ENCODE measurements at regions not wholly inside any gene's neighbourhood (a gene's known extent, or its start where the extent isn't known, plus 50 kb on each side); places are given as distances from the start of the nearest gene placed in this dataset.

- no peak for DNase-seq
- TF ChIP-seq CTCF (IDR thresholded peaks at IDR 0.05; ENCODE audit: low read depth, low read length) = no peak
- H3K9me3 ChIP-seq (ENCODE audit: severe bottlenecking) = peaks cover 4% of the 10 kb centered on the region
- H3K27me3 ChIP-seq (ENCODE audit: insufficient read depth, low read depth, severe bottlenecking) = no peaks in the 10 kb centered on the region
- no peak overlapping the region for H3K4me3 ChIP-seq (ENCODE audit: low read depth, low read length)
- H3K27ac ChIP-seq = no peak overlapping the region
- no peaks in the 10 kb centered on the region for H3K36me3 ChIP-seq
Observed at GRCh38 chr6:117761610-117762009, 86.3 kb downstream of the NUS1 start.

DNA sequence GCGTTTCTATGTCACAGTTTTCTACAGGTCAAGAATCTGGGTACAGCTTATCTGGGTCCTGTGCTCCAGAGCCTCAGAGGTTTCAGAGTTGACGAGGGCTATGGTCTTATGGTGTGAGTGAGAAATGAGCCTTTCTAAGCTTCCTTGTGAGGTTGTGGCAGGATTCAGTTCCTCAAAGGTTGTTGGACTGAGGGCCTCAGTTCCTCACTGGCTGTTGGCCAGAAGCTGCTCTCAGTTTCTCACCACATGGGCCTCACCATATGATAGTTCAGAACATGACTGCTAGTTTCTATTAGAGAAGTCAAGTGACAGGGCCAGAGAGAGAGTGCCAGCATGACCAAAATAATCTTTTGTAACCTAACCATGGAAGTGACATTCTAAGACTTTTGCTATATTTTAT, 96.1 kb downstream of the NUS1 start:
- no peaks in the 10 kb centered on the region for H3K36me3 ChIP-seq
- no peaks in the 10 kb centered on the region for H3K27me3 ChIP-seq (ENCODE audit: insufficient read depth, low read depth, severe bottlenecking)
- H3K4me3 ChIP-seq (ENCODE audit: low read depth, low read length) = no peak overlapping the region
- DNase-seq = no peak
- no peak overlapping the region for H3K27ac ChIP-seq
- no peak for TF ChIP-seq CTCF (IDR thresholded peaks at IDR 0.05; ENCODE audit: low read depth, low read length)
- H3K9me3 ChIP-seq (ENCODE audit: severe bottlenecking) = no peaks in the 10 kb centered on the region

GRCh38 chr6:117776441-117776840, 101.2 kb downstream of the NUS1 start:
- H3K4me3 ChIP-seq (ENCODE audit: low read depth, low read length) = no peak overlapping the region
- DNase-seq = no peak
- H3K9me3 ChIP-seq (ENCODE audit: severe bottlenecking) = no peaks in the 10 kb centered on the region
- H3K36me3 ChIP-seq = no peaks in the 10 kb centered on the region
- no peak overlapping the region for H3K27ac ChIP-seq
- peak; percentile 38; the same call in 1 of the 2 replicates for TF ChIP-seq CTCF (IDR thresholded peaks at IDR 0.05; ENCODE audit: low read depth, low read length)
- no peaks in the 10 kb centered on the region for H3K27me3 ChIP-seq (ENCODE audit: insufficient read depth, low read depth, severe bottlenecking)

GRCh38 chr6:117781550-117781949, 106.3 kb downstream of the NUS1 start:
- no peak for DNase-seq
- Histone ChIP-seq H3K27me3 (ENCODE audit: insufficient read depth, low read depth, severe bottlenecking) (no peaks in the 10 kb centered on the region), H3K9me3 (ENCODE audit: severe bottlenecking) (no peaks in the 10 kb centered on the region), H3K36me3 (no peaks in the 10 kb centered on the region), H3K4me3 (ENCODE audit: low read depth, low read length) (no peak overlapping the region), H3K27ac (no peak overlapping the region)
- TF ChIP-seq CTCF (IDR thresholded peaks at IDR 0.05; ENCODE audit: low read depth, low read length) = no peak

DNA sequence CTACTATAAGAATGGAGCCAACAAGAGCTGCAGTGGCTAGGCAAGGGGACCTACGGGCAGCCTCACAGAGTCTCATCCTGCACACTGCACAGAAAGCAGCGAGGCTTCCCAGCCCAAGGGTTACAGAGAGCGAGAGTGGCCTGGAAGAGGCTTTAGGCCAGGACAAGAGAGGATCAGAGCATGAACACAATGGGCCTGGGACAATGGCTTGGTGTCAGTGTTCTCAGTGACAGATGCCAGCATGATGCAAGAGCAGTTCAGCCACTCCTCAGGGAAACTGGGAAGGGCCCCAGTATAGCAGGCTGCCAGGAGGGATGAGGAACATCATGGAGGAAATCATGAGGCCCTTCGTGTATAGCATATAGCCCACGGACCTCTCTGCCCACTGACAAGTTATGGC, 108.0 kb downstream of the NUS1 start:
- no peaks in the 10 kb centered on the region for H3K9me3 ChIP-seq (ENCODE audit: severe bottlenecking)
- H3K27ac ChIP-seq = no peak overlapping the region
- H3K36me3 ChIP-seq = no peaks in the 10 kb centered on the region
- no peak for TF ChIP-seq CTCF (IDR thresholded peaks at IDR 0.05; ENCODE audit: low read depth, low read length)
- H3K27me3 ChIP-seq (ENCODE audit: insufficient read depth, low read depth, severe bottlenecking) = no peaks in the 10 kb centered on the region
- peak; percentile 14 for DNase-seq
- H3K4me3 ChIP-seq (ENCODE audit: low read depth, low read length) = no peak overlapping the region

DNA sequence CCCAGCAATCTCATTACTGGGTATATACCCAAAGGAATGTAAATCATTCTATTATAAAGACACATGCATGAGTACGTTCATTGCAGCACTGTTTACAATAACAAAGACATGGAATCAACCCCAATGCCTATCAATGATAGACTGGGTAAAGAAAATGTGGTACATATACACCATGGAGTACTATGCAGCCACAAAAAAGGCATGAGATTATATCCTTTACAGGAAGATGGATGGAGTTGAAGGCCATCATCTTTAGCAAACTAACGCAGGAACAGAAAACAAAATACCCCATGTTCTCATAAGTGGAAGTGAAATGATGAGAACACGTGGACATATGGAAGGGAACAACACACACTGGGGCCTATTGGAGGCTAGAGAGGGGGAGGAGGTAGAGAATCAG, 115.7 kb downstream of the NUS1 start:
- H3K4me3 ChIP-seq (ENCODE audit: low read depth, low read length) = no peak overlapping the region
- DNase-seq = no peak
- H3K9me3 ChIP-seq (ENCODE audit: severe bottlenecking) = no peaks in the 10 kb centered on the region
- H3K27ac ChIP-seq = no peak overlapping the region
- H3K27me3 ChIP-seq (ENCODE audit: insufficient read depth, low read depth, severe bottlenecking) = no peaks in the 10 kb centered on the region
- H3K36me3 ChIP-seq = no peaks in the 10 kb centered on the region
- no peak for TF ChIP-seq CTCF (IDR thresholded peaks at IDR 0.05; ENCODE audit: low read depth, low read length)
